PFSK-1 (cell line): ENCODE measurements at regions not wholly inside any gene's neighbourhood (a gene's known extent, or its start where the extent isn't known, plus 50 kb on each side); places are given as distances from the start of the nearest gene placed in this dataset.

Source experiments
- POLR2AphosphoS5 ChIP-seq: IDR thresholded peaks from 2 replicates; pipeline ENCODE4 v1.6.1; 2012; ENCODE audit warnings: low read depth, mild to moderate bottlenecking, control low read depth, low read length, moderate library complexity
- TAF1 ChIP-seq: IDR thresholded peaks from 2 replicates; pipeline ENCODE4 v1.6.1; 2012; ENCODE audit warnings: low read length, control low read depth, borderline replicate concordance; ENCODE audit not compliant: insufficient read depth

- no peak for TF ChIP-seq POLR2AphosphoS5
- TF ChIP-seq TAF1, result no peak
These were observed 110.9 kb upstream of the ADAMTSL1 start for GRCh38 chr9:18362901-18363685.
